Glutamatergic neuron (in vitro differentiated cells): ENCODE measurements at regions not wholly inside any gene's neighbourhood (a gene's known extent, or its start where the extent isn't known, plus 50 kb on each side); places are given as distances from the start of the nearest gene placed in this dataset.

ENCODE experiments used
- DNase-seq: peaks from one replicate; pipeline ENCODE4 v3.0.0; 2022
- H3K27ac Mint-ChIP-seq: one replicate; pipeline ENCODE4 v1.8.0; 2020; ENCODE audit warnings: mild to moderate bottlenecking, mixed read lengths, inconsistent platforms; ENCODE audit not compliant: unreplicated experiment
- H3K27me3 Mint-ChIP-seq: one replicate; pipeline ENCODE4 v1.8.0; 2020; ENCODE audit warnings: mild to moderate bottlenecking, moderate library complexity, mixed read lengths, inconsistent platforms; ENCODE audit not compliant: unreplicated experiment
- H3K36me3 Mint-ChIP-seq: one replicate; pipeline ENCODE4 v1.8.0; 2020; ENCODE audit warnings: mild to moderate bottlenecking, mixed read lengths, inconsistent platforms; ENCODE audit not compliant: unreplicated experiment
- H3K4me1 Mint-ChIP-seq: one replicate; pipeline ENCODE4 v1.8.0; 2020; ENCODE audit warnings: mild to moderate bottlenecking, low read depth, mixed read lengths, inconsistent platforms; ENCODE audit not compliant: unreplicated experiment
- H3K4me3 Mint-ChIP-seq: one replicate; pipeline ENCODE4 v1.8.0; 2020; ENCODE audit warnings: mild to moderate bottlenecking, mixed read lengths, inconsistent platforms; ENCODE audit not compliant: unreplicated experiment
- H3K9me3 Mint-ChIP-seq: one replicate; pipeline ENCODE4 v1.8.0; 2020; ENCODE audit warnings: mild to moderate bottlenecking, moderate library complexity, mixed read lengths, inconsistent platforms; ENCODE audit not compliant: unreplicated experiment
- CTCF ChIP-seq: fragments of 200-600 bp; sonication (generic); IDR thresholded peaks from one replicate; pipeline ENCODE4 v1.5.0; 2021; ENCODE audit not compliant: partially characterized antibody, unreplicated experiment

GRCh38 chr22:27195094-27195493 is 537.7 kb downstream of the MIAT start:
- no peak for DNase-seq
- Mint-ChIP-seq H3K27ac (no peak overlapping the region), H3K4me1 (no peaks in the 10 kb centered on the region), H3K27me3 (peaks cover 4% of the 10 kb centered on the region), H3K4me3 (no peak overlapping the region), H3K36me3 (peaks cover 24% of the 10 kb centered on the region), H3K9me3 (no peaks in the 10 kb centered on the region)
- TF ChIP-seq CTCF = no peak

GRCh38 chr22:27195494-27195893 is 538.1 kb downstream of the MIAT start:
- no peak overlapping the region for H3K27ac Mint-ChIP-seq
- peaks cover 24% of the 10 kb centered on the region for H3K36me3 Mint-ChIP-seq
- H3K27me3 Mint-ChIP-seq = peaks cover 4% of the 10 kb centered on the region
- TF ChIP-seq CTCF = no peak
- no peak overlapping the region for H3K4me3 Mint-ChIP-seq
- H3K9me3 Mint-ChIP-seq = no peaks in the 10 kb centered on the region
- DNase-seq = no peak
- no peaks in the 10 kb centered on the region for H3K4me1 Mint-ChIP-seq

GRCh38 chr22:27196606-27197005 is 539.2 kb downstream of the MIAT start:
- Mint-ChIP-seq H3K27ac (no peak overlapping the region), H3K4me1 (no peaks in the 10 kb centered on the region), H3K9me3 (no peaks in the 10 kb centered on the region), H3K36me3 (peaks cover 13% of the 10 kb centered on the region), H3K4me3 (no peak overlapping the region), H3K27me3 (peaks cover 5% of the 10 kb centered on the region)
- DNase-seq = no peak
- TF ChIP-seq CTCF = no peak

GRCh38 chr22:27197052-27197451 is 539.7 kb downstream of the MIAT start:
- Mint-ChIP-seq H3K4me1 (no peaks in the 10 kb centered on the region), H3K9me3 (no peaks in the 10 kb centered on the region), H3K27me3 (peaks cover 5% of the 10 kb centered on the region), H3K36me3 (peaks cover 10% of the 10 kb centered on the region), H3K4me3 (no peak overlapping the region), H3K27ac (no peak overlapping the region)
- no peak for DNase-seq
- TF ChIP-seq CTCF = no peak

GRCh38 chr22:27197618-27198017 is 540.2 kb downstream of the MIAT start:
- Mint-ChIP-seq H3K27ac (no peak overlapping the region), H3K9me3 (no peaks in the 10 kb centered on the region), H3K36me3 (peaks cover 10% of the 10 kb centered on the region), H3K4me3 (no peak overlapping the region), H3K27me3 (peaks cover 5% of the 10 kb centered on the region), H3K4me1 (no peaks in the 10 kb centered on the region)
- no peak for TF ChIP-seq CTCF
- DNase-seq = no peak
